ENCODE measurements at regions not wholly inside any gene's neighbourhood (a gene's known extent, or its start where the extent isn't known, plus 50 kb on each side); places are given as distances from the start of the nearest gene placed in this dataset.

DNA sequence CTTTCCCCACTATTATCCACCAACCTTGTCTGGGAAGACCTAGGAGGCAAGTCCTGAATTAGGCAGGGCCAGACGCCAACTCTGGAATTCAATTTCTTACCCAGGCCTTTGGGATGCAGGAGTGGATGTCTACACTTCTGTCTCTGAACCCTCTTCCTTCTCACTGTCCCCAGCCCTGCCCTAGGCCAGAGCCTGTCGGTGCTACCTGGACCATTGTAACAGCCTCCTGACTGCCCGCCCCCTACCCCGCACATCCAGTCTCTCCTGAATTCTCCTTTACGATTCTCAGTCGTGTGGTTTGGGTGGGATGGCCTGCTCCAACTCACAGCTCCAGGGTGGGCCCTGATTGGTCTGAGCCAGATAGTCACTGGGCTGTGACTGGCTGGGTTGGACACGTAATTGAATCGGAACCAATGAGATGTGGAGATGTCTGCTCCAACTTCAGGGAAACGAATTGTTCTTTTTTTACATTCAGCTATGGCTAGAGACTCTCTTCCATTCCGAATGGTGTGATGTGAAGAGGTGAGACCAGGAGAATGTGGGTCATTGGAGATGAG lies 304.6 kb downstream of the PTPRU start:
- DNase-seq, result no peak

GRCh38 chr1:29539971-29540370 lies 303.6 kb downstream of the PTPRU start:
- no peak for DNase-seq

- no peak for DNase-seq
Measured at GRCh38 chr1:29538586-29538985, 302.3 kb downstream of the PTPRU start.

- no peak for DNase-seq
Measured at GRCh38 chr1:29532751-29533150, 296.4 kb downstream of the PTPRU start.

- DNase-seq, result no peak
Measured at GRCh38 chr1:29532285-29532684, 296.0 kb downstream of the PTPRU start.

DNA sequence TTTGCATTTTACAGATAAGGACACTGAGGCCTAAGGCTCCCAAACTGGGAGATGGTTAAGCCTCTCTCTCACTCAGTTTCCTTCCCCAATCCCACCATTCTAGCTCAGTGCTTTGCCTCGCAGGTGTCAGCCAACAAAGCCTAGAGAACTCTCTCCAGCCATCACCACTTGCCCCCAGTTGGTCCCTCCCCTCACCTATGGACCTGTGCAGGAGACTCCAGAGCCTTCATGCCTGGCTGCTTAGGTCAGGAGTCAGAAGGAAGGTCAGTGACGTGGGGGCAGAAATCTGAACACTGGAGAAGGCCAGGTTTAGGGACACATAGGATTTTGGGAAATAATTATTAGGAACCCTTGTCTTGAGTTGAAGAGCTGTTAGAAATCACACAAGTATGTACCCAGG lies 295.3 kb downstream of the PTPRU start:
- DNase-seq, result no peak

- DNase-seq, result no peak
Measured at GRCh38 chr1:29529677-29530278, 293.5 kb downstream of the PTPRU start.

DNA sequence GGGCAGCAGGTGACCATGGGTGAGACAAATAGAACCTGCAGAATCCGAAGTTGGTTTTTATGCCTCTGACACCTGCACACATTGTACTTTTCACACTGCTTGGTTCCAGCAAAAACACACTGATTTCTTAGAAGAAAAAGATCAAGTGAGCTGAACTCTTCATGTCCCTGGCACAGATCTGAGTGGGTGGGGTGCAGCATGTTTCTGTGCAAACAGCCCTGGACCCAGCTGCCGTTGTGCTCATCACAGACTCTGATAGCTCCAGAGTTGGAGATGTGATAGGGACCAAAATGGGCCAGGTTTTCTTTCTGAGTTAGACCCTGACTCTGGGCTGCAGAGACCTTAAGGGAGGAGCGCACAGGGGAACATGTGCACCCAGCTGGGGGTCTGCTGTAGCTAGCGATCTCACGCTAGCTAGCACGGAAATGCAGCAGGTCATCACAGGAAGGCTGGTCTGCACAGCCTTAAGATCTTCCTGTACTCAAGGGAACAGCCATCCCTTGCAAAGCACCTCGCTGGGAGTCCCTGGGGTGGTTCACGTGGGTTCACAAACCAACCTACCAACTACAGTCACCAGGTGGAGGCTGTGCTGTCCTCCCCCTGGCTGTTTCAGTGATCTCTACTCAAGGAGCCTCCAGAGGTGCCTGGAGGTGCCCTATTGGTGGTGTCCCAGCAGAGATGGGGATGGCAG lies 291.1 kb downstream of the PTPRU start:
- DNase-seq, result no peak

- DNase-seq, result no peak
Measured at GRCh38 chr1:29525941-29526340, 289.6 kb downstream of the PTPRU start.

GRCh38 chr1:29524285-29525065 lies 288.2 kb downstream of the PTPRU start:
- no peak for DNase-seq

DNA sequence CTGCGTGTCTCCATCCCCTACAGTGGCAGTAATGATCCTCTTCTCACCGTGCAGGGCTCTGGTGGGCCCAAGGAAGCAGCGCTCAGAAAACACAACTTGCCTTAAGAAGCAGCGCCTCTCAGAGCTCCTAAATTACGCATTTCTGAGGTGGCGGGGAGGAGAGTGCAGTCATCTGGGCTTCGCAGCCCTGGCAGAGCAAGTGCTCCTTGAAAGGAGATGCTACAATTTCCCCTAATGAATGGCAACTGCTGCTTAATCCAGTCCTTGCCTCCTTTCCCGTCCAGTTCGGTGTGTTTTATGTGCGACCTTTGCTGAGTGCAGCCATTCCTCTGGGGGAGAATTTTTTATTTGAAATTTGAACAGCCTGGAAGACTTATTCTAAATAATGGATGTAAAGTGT lies 287.3 kb downstream of the PTPRU start:
- no peak for DNase-seq

DNA sequence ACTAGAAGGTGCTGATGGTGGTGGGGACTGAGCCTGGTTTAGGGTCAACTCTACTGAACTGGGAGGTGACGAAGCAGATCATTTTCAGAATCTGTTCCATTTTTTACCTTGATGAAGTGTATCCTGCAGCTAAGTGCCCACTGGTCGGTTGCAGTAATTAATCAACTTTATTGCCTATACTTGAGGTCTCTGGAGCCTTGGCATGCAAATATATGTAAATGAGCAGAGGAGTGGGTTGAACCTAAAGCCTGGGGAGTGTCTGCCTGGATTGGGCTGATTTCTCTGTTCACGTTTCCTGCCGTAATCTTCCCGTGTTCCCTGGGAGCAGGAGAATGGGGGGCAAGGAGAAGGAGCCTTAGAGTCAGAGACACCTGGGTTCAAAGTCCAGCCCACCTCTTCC lies 286.8 kb downstream of the PTPRU start:
- DNase-seq, result no peak

- DNase-seq, result no peak
Measured at GRCh38 chr1:29521811-29522580, 285.7 kb downstream of the PTPRU start.

DNA sequence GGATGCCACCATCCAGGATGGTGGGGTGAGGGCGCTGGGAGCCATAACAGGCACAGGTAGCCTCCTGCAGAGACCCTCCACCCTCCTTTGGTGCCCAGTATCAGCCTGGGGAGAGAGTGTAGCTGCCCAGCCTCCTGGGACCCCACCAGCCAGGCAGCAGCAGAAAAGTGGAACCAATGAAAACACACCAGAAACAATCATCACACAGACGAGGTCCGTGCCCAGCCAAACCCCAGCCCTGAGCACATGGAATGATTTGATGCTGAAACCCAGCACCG lies 285.1 kb downstream of the PTPRU start:
- DNase-seq, result no peak

DNA sequence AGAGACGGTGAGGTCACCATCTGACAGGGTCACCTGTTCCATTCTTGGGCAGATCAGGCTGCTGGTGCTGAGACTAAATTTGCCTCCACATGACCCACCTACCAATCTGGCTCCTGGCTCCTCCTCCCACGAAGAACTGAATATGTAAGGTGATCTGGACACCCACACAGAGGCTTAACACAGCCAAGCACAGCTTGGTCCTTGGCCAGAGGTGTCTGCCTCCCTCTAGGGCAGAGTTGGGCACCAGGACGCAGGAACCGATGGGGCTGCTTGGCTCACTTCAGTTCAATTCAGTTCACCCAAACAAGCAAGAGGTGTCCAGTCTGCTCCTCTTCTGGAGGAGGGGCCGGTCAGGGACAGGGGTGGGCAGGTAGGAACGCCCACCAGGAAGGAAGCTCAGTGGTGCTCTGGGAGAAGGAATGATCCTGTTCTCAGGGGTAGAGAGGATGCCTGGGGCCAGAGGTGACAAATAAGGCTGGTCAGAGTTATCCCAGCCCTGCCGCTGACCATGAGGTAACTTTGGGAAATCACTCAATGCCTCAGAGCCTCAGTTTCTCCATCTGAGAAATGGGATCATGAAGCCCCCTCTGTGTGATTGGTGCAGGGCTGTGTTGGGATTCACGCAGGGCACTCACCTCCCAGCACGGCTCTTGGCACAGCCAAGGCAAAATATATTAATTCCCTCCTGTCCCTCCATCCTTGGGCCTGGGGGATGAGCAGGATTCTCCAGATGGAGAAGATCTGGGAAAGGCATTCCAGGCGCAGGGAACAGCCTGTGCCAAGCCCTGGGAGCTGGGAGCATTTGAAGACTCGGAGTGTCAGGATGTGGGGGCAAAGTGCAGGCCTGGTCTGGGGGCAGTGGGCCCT lies 284.5 kb downstream of the PTPRU start:
- DNase-seq, result no peak

DNA sequence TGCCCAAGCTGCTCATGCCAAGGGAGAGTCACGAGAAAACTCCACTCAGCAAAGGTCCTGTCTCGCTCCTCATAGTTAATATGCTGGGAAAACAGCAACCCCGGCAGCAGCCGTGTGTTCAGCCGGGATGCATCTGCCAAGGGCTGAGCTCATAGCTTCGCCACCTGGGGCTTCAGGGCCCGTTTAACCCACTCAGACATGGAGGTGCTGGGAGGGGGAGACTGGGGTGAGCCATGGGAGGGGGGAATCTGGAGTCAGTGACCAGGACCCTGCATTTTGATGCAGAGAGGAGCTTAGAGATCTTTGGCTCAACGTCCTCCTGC lies 283.4 kb downstream of the PTPRU start:
- DNase-seq, result no peak

DNA sequence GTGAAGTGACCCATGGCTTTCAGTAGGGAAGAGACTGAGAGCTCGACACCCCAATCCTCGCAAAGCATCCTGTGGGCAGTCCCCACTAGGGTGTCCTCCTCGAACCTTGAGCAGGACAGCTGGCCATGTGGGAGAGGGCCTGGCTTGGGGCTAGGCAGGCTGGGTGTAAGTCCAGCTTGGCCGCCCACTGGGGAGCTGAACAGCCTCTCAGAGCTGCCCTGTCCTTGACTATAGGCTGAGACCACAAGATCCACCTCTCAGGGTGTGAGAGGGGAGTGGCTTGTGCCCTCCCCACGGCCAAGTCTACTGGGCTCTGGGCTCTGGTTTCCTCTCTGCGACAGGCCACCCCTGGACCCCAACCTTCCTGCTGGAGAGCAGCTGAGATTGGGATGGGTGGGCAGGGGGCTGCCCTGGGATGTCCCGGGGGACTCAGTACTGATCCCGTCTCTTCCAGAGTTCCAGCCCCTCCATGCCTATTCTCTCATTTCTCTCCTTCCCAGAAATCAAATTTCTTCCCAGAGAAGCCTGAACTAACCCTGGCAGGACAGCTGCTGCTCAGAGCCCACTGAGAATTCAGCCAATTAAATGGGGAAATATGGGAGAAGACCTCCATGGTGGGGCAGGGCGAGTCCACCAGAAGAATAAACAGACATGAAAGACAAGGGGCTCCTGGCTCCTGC lies 282.9 kb downstream of the PTPRU start:
- no peak for DNase-seq

- no peak for DNase-seq
Measured at GRCh38 chr1:29518183-29518835, 282.0 kb downstream of the PTPRU start.

DNA sequence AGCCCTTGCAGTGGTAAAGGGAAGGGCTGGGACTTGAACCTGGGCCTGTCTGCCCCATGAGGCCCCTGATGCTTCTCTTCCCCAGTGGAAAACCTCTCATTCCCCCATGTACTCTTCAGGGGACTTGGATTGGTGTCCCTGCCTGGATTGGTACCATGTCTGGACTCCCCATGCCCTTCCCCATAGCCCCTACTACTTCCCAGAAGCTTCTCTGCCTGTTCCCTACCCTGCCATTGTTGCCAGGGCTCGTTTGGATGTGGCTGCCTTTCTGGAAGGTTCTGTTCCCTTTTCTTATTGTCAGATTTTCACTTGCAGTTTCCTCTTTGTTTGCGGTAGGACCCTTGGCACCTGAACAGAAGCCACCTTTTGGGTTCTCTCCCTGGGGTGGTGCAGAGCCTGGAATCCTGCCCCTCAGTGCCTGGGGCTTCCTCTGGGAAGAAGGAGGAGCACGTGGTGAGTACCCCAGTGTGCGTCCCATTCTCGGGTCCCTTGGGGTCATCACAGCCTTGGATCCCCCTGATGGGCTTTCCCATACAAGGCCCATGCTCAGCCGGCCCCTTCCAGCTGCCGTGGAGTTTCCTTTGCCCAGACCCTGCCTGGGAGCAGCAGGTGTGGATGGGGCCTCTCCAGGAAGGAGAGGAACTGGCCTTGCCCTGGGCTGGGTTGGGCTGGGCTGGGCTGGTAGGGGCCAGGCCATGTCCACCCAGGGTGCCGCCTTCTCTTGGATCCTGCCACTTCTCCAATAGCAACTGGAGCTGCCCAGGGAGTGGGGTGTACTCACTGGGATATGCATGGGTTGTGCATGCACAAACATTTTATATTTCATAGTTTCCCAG lies 281.1 kb downstream of the PTPRU start:
- no peak for DNase-seq
